ENCODE measurements at regions not wholly inside any gene's neighbourhood (a gene's known extent, or its start where the extent isn't known, plus 50 kb on each side); places are given as distances from the start of the nearest gene placed in this dataset.

DNA sequence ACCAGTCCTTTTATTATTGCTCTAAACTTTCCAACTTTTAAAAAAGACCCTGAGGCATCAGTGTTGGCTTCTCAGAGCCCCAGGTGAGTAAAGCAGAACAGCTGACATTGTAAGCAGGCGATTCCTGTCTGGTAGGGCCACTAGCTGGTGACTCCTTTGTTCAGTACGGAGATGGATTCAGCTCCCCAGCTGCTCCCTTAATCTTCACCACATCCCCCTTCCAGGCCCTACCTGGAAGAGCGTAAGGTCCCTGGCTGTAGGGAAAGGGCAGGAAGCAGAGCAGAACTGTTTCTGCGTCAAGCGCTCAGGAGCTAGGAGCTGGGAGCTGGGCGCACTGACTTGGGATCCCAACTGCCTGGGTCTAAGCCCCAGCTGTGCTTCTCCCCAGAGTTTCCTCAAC, 203.7 kb upstream of the TAS2R1 start:
- no peak overlapping the region for H4K5ac ChIP-seq (ENCODE audit: insufficient read length, low read depth, low read length)
- ChIA-PET CTCF (ENCODE audit: partially characterized antibody) (interaction anchor here (0.8 to 1.4 kb wide), 5 partner anchors 31 to 265 kb away, joined by 3 to 4 read pairs (median 3); no protein-coding TSS in a partner anchor), POLR2A (ENCODE audit: partially characterized antibody) (interaction anchor here (1.3 to 1.6 kb wide), 2 partner anchors 8 to 197 kb away, joined by 3 read pairs; no protein-coding TSS in a partner anchor)
- H3K56ac ChIP-seq (replicated peaks; ENCODE audit: insufficient read length, low read depth, low read length), result no peak overlapping the region
- H4K91ac ChIP-seq (replicated peaks; ENCODE audit: insufficient read length, low read length), result peak overlapping the region; percentile 26
- H2BK20ac ChIP-seq (ENCODE audit: low read length), result no peak overlapping the region
- peaks cover 6 to 9% (median 7%) of the 10 kb centered on the region in 4 experiments; a peak in 6 of 7 replicates for H3K4me1 ChIP-seq (replicated peaks in 1 of 4; ENCODE audit: control insufficient read depth in 3 of 4, insufficient read depth in 4 of 4, low read length in 3 of 4)
- 43% methylated on average over 6 of the region's 6 CpGs; no CpG with 5 or more reads in 1 of the 2 experiments for WGBS, 2 experiments (ENCODE audit: extremely low coverage in 1 of 2, insufficient coverage in 1 of 2, insufficient read length in 1 of 2, insufficient replicate concordance in 2 of 2, low coverage in 1 of 2, low lambda C conversion rate in 2 of 2, missing lambda C conversion rate in 1 of 2)
- H3K4me2 ChIP-seq (ENCODE audit: insufficient read depth in 1 of 2, low read depth in 2 of 2, low read length in 2 of 2), result peak overlapping the region; percentile 23 to 36; a peak in 2 of 4 replicates
- no peak overlapping the region for H2AK5ac ChIP-seq (ENCODE audit: low read depth, low read length)
- H3K27ac ChIP-seq (ENCODE audit: low read depth, low read length), result 0 out of 2 replicates have a peak overlapping the region, but pooled peaks have one; percentile 19
- no peak overlapping the region for H4K8ac ChIP-seq (ENCODE audit: extremely low read depth, insufficient read depth, low read length)
- H3K4me3 ChIP-seq (ENCODE audit: extremely low read depth in 1 of 4, insufficient read depth in 2 of 4, low read depth in 3 of 4, low read length in 4 of 4), result no peak overlapping the region
- DNase-seq (ENCODE audit: low read depth in 1 of 2, low spot score in 2 of 2), result peak in 1 of 2 experiments; percentile 54
- no peaks in the 10 kb centered on the region for H4K20me1 ChIP-seq (replicated peaks in 1 of 2; ENCODE audit: control insufficient read depth in 1 of 2, insufficient read depth in 2 of 2, low read length in 2 of 2)
- no peak overlapping the region for H2BK15ac ChIP-seq (ENCODE audit: low read length)
- H3K27me3 ChIP-seq (replicated peaks in 1 of 4; ENCODE audit: control insufficient read depth in 3 of 4, extremely low read depth in 1 of 4, insufficient read depth in 3 of 4, low read length in 3 of 4), result no peaks in the 10 kb centered on the region
- no peaks in the 10 kb centered on the region for H3K9me3 ChIP-seq (ENCODE audit: insufficient read depth in 2 of 2, low read depth in 1 of 2, low read length in 1 of 2)
- H2AFZ ChIP-seq (ENCODE audit: low read length), result peak overlapping the region; percentile 78
- H3K23me2 ChIP-seq (ENCODE audit: low read depth, low read length), result peaks cover 3% of the 10 kb centered on the region; the same call in 1 of the 2 replicates
- TF ChIP-seq CTBP2 (IDR thresholded peaks at IDR 0.05; ENCODE audit: borderline replicate concordance, insufficient read depth, insufficient read length, low read length) (no peak), ASH2L (IDR thresholded peaks at IDR 0.05; ENCODE audit: low read length) (peak; percentile 30), NANOG (IDR thresholded peaks at IDR 0.05; ENCODE audit: insufficient read depth, low read depth, low read length, poor library complexity, severe bottlenecking) (peak; percentile 12), POU5F1 (IDR thresholded peaks at IDR 0.05; ENCODE audit: low read depth, low read length) (no peak), CBX8 (IDR thresholded peaks at IDR 0.05; ENCODE audit: borderline replicate concordance, low read depth, low read length) (no peak), BCL11A (IDR thresholded peaks at IDR 0.05; ENCODE audit: low read depth in 2 of 2, low read length in 2 of 2) (no peak), KDM1A (IDR thresholded peaks at IDR 0.05; ENCODE audit: borderline replicate concordance, low read length) (0 out of 2 replicates have a peak, but pooled peaks have one; percentile 28), RBBP5 (IDR thresholded peaks at IDR 0.05; ENCODE audit: borderline replicate concordance, low read depth, low read length) (no peak), PHF8 (conservative IDR thresholded peaks at IDR 0.05; ENCODE audit: low read depth, low read length) (no peak), RXRA (IDR thresholded peaks at IDR 0.05; ENCODE audit: insufficient read depth, low read depth, low read length) (no peak), TBP (IDR thresholded peaks at IDR 0.05; ENCODE audit: low read depth, low read length) (0 out of 2 replicates have a peak, but pooled peaks have one; percentile 22)
- no peak overlapping the region for H3K23ac ChIP-seq (ENCODE audit: insufficient read length)
- FAIRE-seq, result peak; percentile 28
- no peak overlapping the region for H3K4ac ChIP-seq (replicated peaks; ENCODE audit: insufficient read length, low read depth, low read length)
- H3K79me2 ChIP-seq (ENCODE audit: control insufficient read depth in 1 of 2, insufficient read depth in 2 of 2, low read length in 2 of 2), result no peaks in the 10 kb centered on the region
- H2BK5ac ChIP-seq (ENCODE audit: low read depth, low read length), result peak overlapping the region; percentile 79; the same call in 1 of the 2 replicates
- no peak overlapping the region for H2BK120ac ChIP-seq (replicated peaks; ENCODE audit: low read depth, low read length)
- no peaks in the 10 kb centered on the region for H3K36me3 ChIP-seq (ENCODE audit: control insufficient read depth in 2 of 4, insufficient read depth in 4 of 4, low read length in 3 of 4)
- H3K14ac ChIP-seq (ENCODE audit: insufficient read length), result no peak overlapping the region
- peak overlapping the region in 1 of 4 experiments; percentile 39; a peak in 3 of 7 replicates for H3K9ac ChIP-seq (replicated peaks in 1 of 4; ENCODE audit: extremely low read depth in 1 of 4, low read depth in 3 of 4, low read length in 3 of 4)
- no peaks in the 10 kb centered on the region for H3K79me1 ChIP-seq (ENCODE audit: low read depth, low read length)
- 0 out of 2 replicates have a peak overlapping the region, but pooled peaks have one; percentile 63 for H3K18ac ChIP-seq (ENCODE audit: extremely low read depth, low read length)
- H2BK12ac ChIP-seq (ENCODE audit: low read depth, low read length), result no peak overlapping the region; the same call in 1 of the 2 replicates
